ENCODE measurements at regions not wholly inside any gene's neighbourhood (a gene's known extent, or its start where the extent isn't known, plus 50 kb on each side); places are given as distances from the start of the nearest gene placed in this dataset.

DNA sequence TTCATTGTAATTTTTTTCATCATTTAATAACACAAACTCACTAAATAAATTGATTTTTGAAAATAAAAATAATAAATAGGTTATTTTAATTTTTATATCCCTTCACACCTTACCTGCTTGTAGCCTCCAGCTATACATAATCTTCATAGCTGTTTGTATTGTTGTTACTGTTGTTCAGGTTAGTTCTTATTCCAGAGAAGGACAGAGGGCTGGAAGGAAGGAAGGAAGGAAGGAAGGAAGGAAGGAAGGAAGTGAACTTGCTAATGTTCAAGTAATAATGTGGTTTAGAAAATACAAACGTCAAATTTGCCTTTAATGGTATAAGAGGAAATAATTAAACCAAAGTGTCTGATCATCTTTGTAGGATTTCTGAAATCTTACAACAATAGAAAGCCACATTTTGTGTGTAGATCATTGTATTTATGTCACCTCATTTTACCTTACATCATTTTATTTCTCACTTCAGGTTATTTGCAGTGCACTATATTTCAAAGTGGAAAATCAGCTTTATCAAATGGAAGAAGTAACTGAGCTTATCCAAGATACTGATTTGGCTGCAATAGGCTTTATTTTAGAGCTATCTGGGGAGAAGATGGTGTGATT, 660.0 kb upstream of the CCDC54 start:
- intact Hi-C loops (cut with DNase I): no loop called here
- H3K27me3 ChIP-seq (ENCODE audit: control insufficient read depth in 1 of 2, insufficient read depth in 2 of 2, low read length in 1 of 2): no peaks in the 10 kb centered on the region
- ATAC-seq (ENCODE audit: low FRiP score): no peak

DNA sequence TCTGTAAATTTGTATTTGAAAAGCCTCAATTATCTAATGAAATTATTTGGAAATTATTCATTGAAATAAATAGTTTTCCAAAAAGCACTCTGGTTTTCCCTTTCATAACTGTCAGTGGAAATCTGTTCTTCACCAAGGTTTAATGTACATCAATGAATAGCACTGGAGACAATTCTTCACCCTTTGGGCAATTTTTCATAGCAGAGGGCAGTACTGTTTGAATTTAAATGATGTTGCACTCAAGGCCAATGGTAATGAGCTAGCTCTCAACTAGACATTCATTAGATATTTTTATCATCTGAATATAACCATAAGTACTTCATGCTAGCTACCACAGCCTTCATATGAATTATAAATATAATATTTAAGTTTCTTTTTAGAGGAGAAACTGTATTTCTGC, 658.2 kb upstream of the CCDC54 start:
- no peak overlapping the region for H3K27ac ChIP-seq (ENCODE audit: low read depth in 1 of 2, low read length in 2 of 2)
- H3K36me3 ChIP-seq (ENCODE audit: control insufficient read depth in 1 of 2, insufficient read depth in 2 of 2, low read length in 1 of 2): no peaks in the 10 kb centered on the region
- intact Hi-C loops (cut with DNase I): no loop called here
- DNase-seq (no peak), ATAC-seq (ENCODE audit: low FRiP score) (no peak)
- no peaks in the 10 kb centered on the region for H3K4me1 ChIP-seq (ENCODE audit: control insufficient read depth in 1 of 2, insufficient read depth in 2 of 2, low read length in 2 of 2)
- H3K9me3 ChIP-seq (ENCODE audit: control insufficient read depth, low read length): no peaks in the 10 kb centered on the region
- H3K27me3 ChIP-seq (ENCODE audit: control insufficient read depth in 1 of 2, insufficient read depth in 2 of 2, low read length in 1 of 2): no peaks in the 10 kb centered on the region
- no peak overlapping the region for H3K4me3 ChIP-seq (ENCODE audit: low read length in 2 of 2)

More for the DNA sequence above, 660.0 kb upstream of the CCDC54 start:
- Histone ChIP-seq H3K36me3 (ENCODE audit: control insufficient read depth in 1 of 2, insufficient read depth in 2 of 2, low read length in 1 of 2) (no peaks in the 10 kb centered on the region), H3K9me3 (ENCODE audit: control insufficient read depth, low read length) (no peaks in the 10 kb centered on the region), H3K4me3 (ENCODE audit: low read length in 2 of 2) (no peak overlapping the region), H3K27ac (ENCODE audit: low read depth in 1 of 2, low read length in 2 of 2) (no peak overlapping the region), H3K4me1 (ENCODE audit: control insufficient read depth in 1 of 2, insufficient read depth in 2 of 2, low read length in 2 of 2) (no peaks in the 10 kb centered on the region)
- WGBS, 2 donors: 81 to 95% methylated on average over 1 of the region's 1 CpG
- no peak for DNase-seq

DNA sequence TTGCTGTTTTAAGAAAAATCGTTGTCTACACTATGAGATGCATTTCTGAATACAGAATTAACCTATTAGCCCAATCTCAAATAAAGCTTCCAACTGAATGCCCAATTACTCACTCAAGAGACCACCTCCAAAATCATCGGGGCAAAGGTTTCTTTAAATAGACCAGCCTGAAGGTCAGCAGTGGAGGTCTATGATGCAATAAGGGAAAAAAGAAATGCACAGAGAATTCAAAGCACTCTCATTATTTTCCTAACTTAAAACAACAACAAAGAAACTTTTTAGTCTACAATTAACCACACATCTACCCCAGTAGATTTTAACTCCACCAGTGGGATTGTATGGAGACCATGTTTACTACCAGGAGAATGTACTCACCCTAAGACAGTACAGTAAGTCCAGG, 657.7 kb upstream of the CCDC54 start:
- ATAC-seq (ENCODE audit: low FRiP score): no peak
- intact Hi-C loops (cut with DNase I): no loop called here

DNA sequence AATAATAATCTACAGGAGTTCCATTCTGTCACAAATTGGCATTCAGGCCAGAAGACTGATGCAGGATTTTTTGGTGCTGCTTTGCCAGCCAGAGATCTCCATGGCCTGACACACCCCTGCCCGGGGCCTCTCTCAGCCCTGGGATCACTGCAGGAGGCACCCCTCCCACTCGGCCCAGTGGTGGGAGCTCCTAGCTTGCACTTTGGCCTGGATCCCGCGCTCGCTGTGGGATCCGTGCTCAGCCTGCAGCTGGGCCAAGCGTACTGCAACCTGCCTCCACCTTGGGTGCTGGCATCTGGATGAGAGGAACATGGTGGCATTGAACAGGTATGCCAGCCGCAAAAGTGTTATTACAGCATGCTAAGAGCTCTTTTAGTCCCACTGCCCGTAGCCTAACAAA, 656.7 kb upstream of the CCDC54 start:
- Histone ChIP-seq H3K36me3 (ENCODE audit: control insufficient read depth in 1 of 2, insufficient read depth in 2 of 2, low read length in 1 of 2) (no peaks in the 10 kb centered on the region), H3K4me1 (ENCODE audit: control insufficient read depth in 1 of 2, insufficient read depth in 2 of 2, low read length in 2 of 2) (no peaks in the 10 kb centered on the region), H3K4me3 (ENCODE audit: low read length in 2 of 2) (no peak overlapping the region), H3K27ac (ENCODE audit: low read depth in 1 of 2, low read length in 2 of 2) (no peak overlapping the region), H3K9me3 (ENCODE audit: control insufficient read depth, low read length) (no peaks in the 10 kb centered on the region), H3K27me3 (ENCODE audit: control insufficient read depth in 1 of 2, insufficient read depth in 2 of 2, low read length in 1 of 2) (no peaks in the 10 kb centered on the region)
- ATAC-seq (ENCODE audit: low FRiP score) (peak; percentile 54), DNase-seq (no peak)
- intact Hi-C loops (cut with DNase I): no loop called here
- WGBS, 2 donors: 90 to 92% methylated on average over 9 of the region's 9 CpGs

More for the DNA sequence above, 657.7 kb upstream of the CCDC54 start:
- no peaks in the 10 kb centered on the region for H3K36me3 ChIP-seq (ENCODE audit: control insufficient read depth in 1 of 2, insufficient read depth in 2 of 2, low read length in 1 of 2)
- H3K4me1 ChIP-seq (ENCODE audit: control insufficient read depth in 1 of 2, insufficient read depth in 2 of 2, low read length in 2 of 2): no peaks in the 10 kb centered on the region
- H3K27me3 ChIP-seq (ENCODE audit: control insufficient read depth in 1 of 2, insufficient read depth in 2 of 2, low read length in 1 of 2): no peaks in the 10 kb centered on the region
- H3K27ac ChIP-seq (ENCODE audit: low read depth in 1 of 2, low read length in 2 of 2): no peak overlapping the region
- DNase-seq: no peak
- no peaks in the 10 kb centered on the region for H3K9me3 ChIP-seq (ENCODE audit: control insufficient read depth, low read length)
- 45 to 57% methylated on average over 2 of the region's 2 CpGs for WGBS, 2 donors
- no peak overlapping the region for H3K4me3 ChIP-seq (ENCODE audit: low read length in 2 of 2)

DNA sequence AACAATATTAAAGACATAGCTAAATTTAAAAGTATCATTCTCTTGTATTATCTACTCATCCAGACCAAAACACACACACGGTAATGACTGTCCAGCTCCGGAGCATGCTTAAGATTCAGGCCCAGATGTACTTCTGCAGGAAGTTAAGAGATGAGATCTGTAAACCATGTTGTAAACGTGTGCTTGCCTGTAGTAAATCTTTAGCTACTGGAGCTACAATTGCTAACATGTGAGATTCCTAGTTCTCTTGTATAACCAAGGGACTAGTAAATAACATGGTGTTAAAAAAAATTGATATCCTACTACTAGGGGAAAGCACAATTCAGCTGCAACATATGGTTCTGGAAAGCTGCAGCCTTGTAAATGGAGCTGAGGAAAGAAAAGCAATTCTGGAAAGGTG, 651.7 kb upstream of the CCDC54 start:
- ATAC-seq (ENCODE audit: low FRiP score) (no peak), DNase-seq (no peak)
- H3K27ac ChIP-seq (ENCODE audit: low read depth in 1 of 2, low read length in 2 of 2): no peak overlapping the region
- WGBS, 2 donors: 59 to 66% methylated on average over 3 of the region's 3 CpGs
- intact Hi-C loops (cut with DNase I): no loop called here
- no peaks in the 10 kb centered on the region for H3K36me3 ChIP-seq (ENCODE audit: control insufficient read depth in 1 of 2, insufficient read depth in 2 of 2, low read length in 1 of 2)
- H3K9me3 ChIP-seq (ENCODE audit: control insufficient read depth, low read length): no peaks in the 10 kb centered on the region
- H3K4me1 ChIP-seq (ENCODE audit: control insufficient read depth in 1 of 2, insufficient read depth in 2 of 2, low read length in 2 of 2): no peaks in the 10 kb centered on the region
- H3K27me3 ChIP-seq (ENCODE audit: control insufficient read depth in 1 of 2, insufficient read depth in 2 of 2, low read length in 1 of 2): no peaks in the 10 kb centered on the region
- no peak overlapping the region for H3K4me3 ChIP-seq (ENCODE audit: low read length in 2 of 2)

GRCh38 chr3:106728315-106729098, 648.7 kb upstream of the CCDC54 start:
- H3K4me3 ChIP-seq (ENCODE audit: low read length in 2 of 2): peak overlapping the region; percentile 14 to 34
- peak overlapping the region in 1 of 2 donors; percentile 82 for H3K27ac ChIP-seq (ENCODE audit: low read depth in 1 of 2, low read length in 2 of 2)
- no peaks in the 10 kb centered on the region for H3K9me3 ChIP-seq (ENCODE audit: control insufficient read depth, low read length)
- ATAC-seq (ENCODE audit: low FRiP score) (peak; percentile 66), DNase-seq (no peak)
- 6% methylated on average over 5 of the region's 5 CpGs for WGBS, 2 donors
- H3K27me3 ChIP-seq (ENCODE audit: control insufficient read depth in 1 of 2, insufficient read depth in 2 of 2, low read length in 1 of 2): no peaks in the 10 kb centered on the region
- intact Hi-C loops (cut with DNase I): no loop called here
- no peaks in the 10 kb centered on the region for H3K4me1 ChIP-seq (ENCODE audit: control insufficient read depth in 1 of 2, insufficient read depth in 2 of 2, low read length in 2 of 2)
- H3K36me3 ChIP-seq (ENCODE audit: control insufficient read depth in 1 of 2, insufficient read depth in 2 of 2, low read length in 1 of 2): no peaks in the 10 kb centered on the region

GRCh38 chr3:106729481-106729880, 647.8 kb upstream of the CCDC54 start:
- H3K27ac ChIP-seq (ENCODE audit: low read depth in 1 of 2, low read length in 2 of 2): no peak overlapping the region
- no peaks in the 10 kb centered on the region for H3K4me1 ChIP-seq (ENCODE audit: control insufficient read depth in 1 of 2, insufficient read depth in 2 of 2, low read length in 2 of 2)
- WGBS, 2 donors: 73 to 79% methylated on average over 1 of the region's 1 CpG
- no peaks in the 10 kb centered on the region for H3K9me3 ChIP-seq (ENCODE audit: control insufficient read depth, low read length)
- intact Hi-C loops (cut with DNase I): no loop called here
- no peaks in the 10 kb centered on the region for H3K27me3 ChIP-seq (ENCODE audit: control insufficient read depth in 1 of 2, insufficient read depth in 2 of 2, low read length in 1 of 2)
- no peaks in the 10 kb centered on the region for H3K36me3 ChIP-seq (ENCODE audit: control insufficient read depth in 1 of 2, insufficient read depth in 2 of 2, low read length in 1 of 2)
- no peak overlapping the region for H3K4me3 ChIP-seq (ENCODE audit: low read length in 2 of 2)
- ATAC-seq (ENCODE audit: low FRiP score) (no peak), DNase-seq (no peak)

DNA sequence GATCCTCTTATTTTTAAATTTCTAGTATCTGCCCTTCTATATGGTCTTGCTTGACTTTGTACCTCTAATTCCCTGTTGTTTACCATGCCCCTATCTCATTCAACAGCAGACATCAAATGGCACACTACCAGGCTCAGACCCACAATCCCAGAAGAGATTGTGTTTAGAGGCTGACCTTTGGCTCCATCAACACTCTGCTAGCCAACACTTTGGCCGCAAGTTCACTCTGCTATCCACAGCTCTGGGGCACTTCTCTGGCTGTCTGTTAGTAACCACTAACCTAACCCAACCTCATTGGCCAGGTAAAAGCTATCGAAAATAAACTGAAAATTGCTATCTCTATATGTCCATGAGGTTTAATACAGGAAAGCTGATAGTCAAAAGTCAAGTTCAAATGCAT, 646.0 kb upstream of the CCDC54 start:
- no peaks in the 10 kb centered on the region for H3K9me3 ChIP-seq (ENCODE audit: control insufficient read depth, low read length)
- no peak for ATAC-seq (ENCODE audit: low FRiP score)
- DNase-seq: no peak
- intact Hi-C loops (cut with DNase I): no loop called here
- no peak overlapping the region for H3K4me3 ChIP-seq (ENCODE audit: low read length in 2 of 2)
- H3K27ac ChIP-seq (ENCODE audit: low read depth in 1 of 2, low read length in 2 of 2): no peak overlapping the region
- no peaks in the 10 kb centered on the region for H3K36me3 ChIP-seq (ENCODE audit: control insufficient read depth in 1 of 2, insufficient read depth in 2 of 2, low read length in 1 of 2)
- whole genome bisulfite sequencing, 2 donors: 84 to 87% methylated on average over 2 of the region's 2 CpGs
- no peaks in the 10 kb centered on the region for H3K27me3 ChIP-seq (ENCODE audit: control insufficient read depth in 1 of 2, insufficient read depth in 2 of 2, low read length in 1 of 2)
- H3K4me1 ChIP-seq (ENCODE audit: control insufficient read depth in 1 of 2, insufficient read depth in 2 of 2, low read length in 2 of 2): no peaks in the 10 kb centered on the region

- intact Hi-C loops (cut with DNase I): no loop called here
- WGBS, 2 donors: 65 to 79% methylated on average over 1 of the region's 1 CpG
- no peak overlapping the region for H3K27ac ChIP-seq (ENCODE audit: low read depth in 1 of 2, low read length in 2 of 2)
- H3K4me1 ChIP-seq (ENCODE audit: control insufficient read depth in 1 of 2, insufficient read depth in 2 of 2, low read length in 2 of 2): no peaks in the 10 kb centered on the region
- H3K4me3 ChIP-seq (ENCODE audit: low read length in 2 of 2): no peak overlapping the region
- H3K9me3 ChIP-seq (ENCODE audit: control insufficient read depth, low read length): no peaks in the 10 kb centered on the region
- H3K36me3 ChIP-seq (ENCODE audit: control insufficient read depth in 1 of 2, insufficient read depth in 2 of 2, low read length in 1 of 2): no peaks in the 10 kb centered on the region
- ATAC-seq (ENCODE audit: low FRiP score) (no peak), DNase-seq (no peak)
- H3K27me3 ChIP-seq (ENCODE audit: control insufficient read depth in 1 of 2, insufficient read depth in 2 of 2, low read length in 1 of 2): no peaks in the 10 kb centered on the region
These were observed 642.5 kb upstream of the CCDC54 start for GRCh38 chr3:106734712-106735111.

Measured in aorta (tissue), 5 donors.